ENCODE measurements at regions not wholly inside any gene's neighbourhood (a gene's known extent, or its start where the extent isn't known, plus 50 kb on each side); places are given as distances from the start of the nearest gene placed in this dataset.

DNA sequence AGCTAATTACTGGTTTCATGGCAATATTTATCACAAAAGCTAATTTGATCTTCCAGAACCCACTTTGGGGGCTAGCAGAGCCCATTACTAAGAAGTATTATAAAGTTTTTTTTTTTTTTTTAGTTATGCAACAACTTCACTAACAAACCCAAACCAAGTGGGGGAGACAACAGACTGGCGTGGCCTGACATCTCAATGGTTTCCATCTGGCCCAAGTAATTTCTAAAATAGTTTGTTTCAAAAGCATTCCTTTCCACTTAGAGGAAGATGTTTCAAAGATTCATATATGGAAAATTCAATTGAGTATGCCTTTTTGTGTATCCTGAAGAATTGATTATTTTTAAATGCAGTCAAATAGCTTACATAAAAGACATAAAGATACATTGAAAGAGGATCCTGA, 367.1 kb downstream of the HRH4 start:
- Histone ChIP-seq H3K4me1 (ENCODE audit: insufficient read depth, low read length) (peaks cover 32% of the 10 kb centered on the region; the same call in 1 of the 2 replicates), H3K36me3 (ENCODE audit: insufficient read depth, low read depth, low read length) (no peaks in the 10 kb centered on the region), H3K4me3 (ENCODE audit: low read length) (no peak overlapping the region), H3K27me3 (ENCODE audit: insufficient read depth, low read length) (no peaks in the 10 kb centered on the region), H3K9me3 (ENCODE audit: insufficient read depth, low read depth, low read length) (no peaks in the 10 kb centered on the region), H3K27ac (ENCODE audit: low read length) (no peak overlapping the region), H3K9ac (ENCODE audit: low read depth, low read length) (peak overlapping the region; percentile 54; the same call in 1 of the 2 replicates)

DNA sequence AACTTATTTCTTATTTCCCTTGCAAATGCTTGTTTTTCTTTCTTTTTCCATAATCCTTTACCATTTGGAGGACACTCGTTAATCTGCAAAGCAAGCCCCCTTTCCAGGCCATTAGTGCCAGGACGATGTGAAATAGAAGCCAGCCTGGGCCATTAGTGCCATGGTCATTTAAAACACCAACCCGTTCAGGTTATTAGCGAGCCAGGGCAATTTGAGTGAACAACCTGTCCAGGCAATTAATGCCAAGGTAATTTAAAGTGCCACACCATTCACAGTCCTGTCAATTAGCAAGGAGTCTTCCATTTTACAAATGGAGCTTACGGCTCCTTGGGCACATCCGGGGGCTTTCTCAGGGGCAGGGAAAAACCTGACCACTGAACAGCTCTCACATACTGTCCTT, 370.6 kb downstream of the HRH4 start:
- Histone ChIP-seq H3K4me1 (ENCODE audit: insufficient read depth, low read length) (peaks cover 26% of the 10 kb centered on the region; the same call in 1 of the 2 replicates), H3K4me3 (ENCODE audit: low read length) (no peak overlapping the region), H3K27ac (ENCODE audit: low read length) (no peak overlapping the region), H3K9ac (ENCODE audit: low read depth, low read length) (no peak overlapping the region), H3K27me3 (ENCODE audit: insufficient read depth, low read length) (no peaks in the 10 kb centered on the region), H3K9me3 (ENCODE audit: insufficient read depth, low read depth, low read length) (no peaks in the 10 kb centered on the region), H3K36me3 (ENCODE audit: insufficient read depth, low read depth, low read length) (no peaks in the 10 kb centered on the region)

DNA sequence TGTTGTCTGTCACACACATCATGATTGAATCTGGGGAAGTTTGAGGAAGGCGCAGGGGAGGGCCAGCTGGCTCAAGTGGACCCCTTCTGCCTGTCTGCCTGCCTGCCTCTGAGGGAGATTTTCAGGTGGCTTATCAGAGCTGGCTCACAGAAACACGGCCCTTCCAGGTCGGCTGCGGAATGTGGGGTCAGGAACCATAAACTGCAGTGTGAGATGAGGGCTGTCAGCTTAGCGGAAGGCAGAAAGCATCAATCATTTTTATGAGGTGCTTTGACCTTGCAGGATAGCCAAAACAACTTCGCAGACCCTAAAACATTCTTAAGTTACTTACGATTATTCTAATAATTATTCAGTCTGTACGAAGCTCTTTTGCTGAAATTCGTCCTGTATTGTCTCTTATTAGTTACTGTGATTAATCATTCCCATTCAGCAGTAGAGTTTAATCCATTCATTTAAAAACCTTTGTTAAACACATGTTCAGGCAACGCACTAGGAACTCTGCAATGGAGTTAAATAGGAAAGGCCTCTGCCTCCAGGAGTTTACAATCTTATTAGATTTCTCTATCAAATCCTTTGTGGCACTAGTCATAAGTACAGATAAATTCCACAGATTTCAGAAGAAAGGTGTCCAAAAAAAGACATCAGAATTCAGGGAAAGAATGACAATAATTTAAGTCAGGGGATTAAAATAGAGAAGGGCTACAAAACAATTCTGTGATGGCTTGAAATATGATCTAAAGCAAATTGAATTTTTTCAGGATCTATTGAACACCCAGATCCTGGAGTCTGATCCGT, 371.6 kb downstream of the HRH4 start:
- H3K4me3 ChIP-seq (ENCODE audit: low read length), result no peak overlapping the region
- peaks cover 18% of the 10 kb centered on the region; the same call in 1 of the 2 replicates for H3K4me1 ChIP-seq (ENCODE audit: insufficient read depth, low read length)
- H3K36me3 ChIP-seq (ENCODE audit: insufficient read depth, low read depth, low read length), result no peaks in the 10 kb centered on the region
- H3K27ac ChIP-seq (ENCODE audit: low read length), result no peak overlapping the region
- H3K9me3 ChIP-seq (ENCODE audit: insufficient read depth, low read depth, low read length), result no peaks in the 10 kb centered on the region
- H3K9ac ChIP-seq (ENCODE audit: low read depth, low read length), result no peak overlapping the region
- H3K27me3 ChIP-seq (ENCODE audit: insufficient read depth, low read length), result no peaks in the 10 kb centered on the region

DNA sequence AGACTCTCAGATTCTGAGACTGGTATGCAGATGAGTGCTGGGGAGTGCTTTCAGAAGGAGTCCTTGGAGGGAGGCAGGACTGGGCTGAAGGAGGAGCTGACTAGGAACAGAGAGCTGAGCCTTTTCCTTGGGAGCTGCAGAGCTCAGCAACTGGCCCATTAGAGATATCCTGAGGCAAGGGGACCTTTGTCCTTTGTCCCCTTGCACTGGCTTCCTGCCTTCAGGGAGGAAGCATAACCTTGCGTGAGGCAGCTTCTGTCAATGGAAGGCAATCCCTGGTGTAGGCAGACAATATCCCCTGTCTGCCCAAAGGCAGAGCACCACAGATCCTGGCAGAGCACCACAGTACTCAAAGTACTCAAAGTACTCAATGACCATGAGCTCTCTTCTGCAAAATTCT, 375.3 kb downstream of the HRH4 start:
- Histone ChIP-seq H3K4me3 (ENCODE audit: low read length) (no peak overlapping the region), H3K36me3 (ENCODE audit: insufficient read depth, low read depth, low read length) (no peaks in the 10 kb centered on the region), H3K27ac (ENCODE audit: low read length) (no peak overlapping the region), H3K9ac (ENCODE audit: low read depth, low read length) (no peak overlapping the region), H3K9me3 (ENCODE audit: insufficient read depth, low read depth, low read length) (no peaks in the 10 kb centered on the region), H3K4me1 (ENCODE audit: insufficient read depth, low read length) (peaks cover 2% of the 10 kb centered on the region; the same call in 1 of the 2 replicates), H3K27me3 (ENCODE audit: insufficient read depth, low read length) (no peaks in the 10 kb centered on the region)

- no peak overlapping the region for H3K9ac ChIP-seq (ENCODE audit: low read depth, low read length)
- no peak overlapping the region for H3K27ac ChIP-seq (ENCODE audit: low read length)
- H3K9me3 ChIP-seq (ENCODE audit: insufficient read depth, low read depth, low read length), result no peaks in the 10 kb centered on the region
- no peaks in the 10 kb centered on the region for H3K27me3 ChIP-seq (ENCODE audit: insufficient read depth, low read length)
- peaks cover 2% of the 10 kb centered on the region; the same call in 1 of the 2 replicates for H3K4me1 ChIP-seq (ENCODE audit: insufficient read depth, low read length)
- H3K4me3 ChIP-seq (ENCODE audit: low read length), result no peak overlapping the region
- no peaks in the 10 kb centered on the region for H3K36me3 ChIP-seq (ENCODE audit: insufficient read depth, low read depth, low read length)
These were observed 376.6 kb downstream of the HRH4 start for GRCh38 chr18:24837066-24837465.

DNA sequence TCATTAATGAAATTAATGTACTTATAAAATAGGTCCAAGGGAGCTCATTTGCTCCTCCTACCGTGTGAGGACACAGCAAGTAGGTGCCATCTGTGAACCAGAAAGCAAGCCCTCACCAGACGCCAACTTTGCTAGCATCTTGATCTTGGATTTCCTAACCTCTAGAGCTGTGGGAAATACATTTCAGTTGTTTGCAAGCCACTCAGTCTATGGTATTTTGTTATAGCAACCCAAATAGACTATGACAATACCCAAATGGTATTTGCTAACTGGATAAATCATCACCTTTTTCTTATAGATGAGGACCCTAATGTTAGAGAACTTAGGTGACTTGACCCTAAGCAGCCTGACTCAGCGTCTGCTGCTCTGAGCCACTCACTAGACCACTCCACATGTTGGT, 379.6 kb downstream of the HRH4 start:
- no peak overlapping the region for H3K27ac ChIP-seq (ENCODE audit: low read length)
- no peaks in the 10 kb centered on the region for H3K4me1 ChIP-seq (ENCODE audit: insufficient read depth, low read length)
- no peaks in the 10 kb centered on the region for H3K9me3 ChIP-seq (ENCODE audit: insufficient read depth, low read depth, low read length)
- no peak overlapping the region for H3K4me3 ChIP-seq (ENCODE audit: low read length)
- H3K36me3 ChIP-seq (ENCODE audit: insufficient read depth, low read depth, low read length), result no peaks in the 10 kb centered on the region
- no peaks in the 10 kb centered on the region for H3K27me3 ChIP-seq (ENCODE audit: insufficient read depth, low read length)
- H3K9ac ChIP-seq (ENCODE audit: low read depth, low read length), result no peak overlapping the region

DNA sequence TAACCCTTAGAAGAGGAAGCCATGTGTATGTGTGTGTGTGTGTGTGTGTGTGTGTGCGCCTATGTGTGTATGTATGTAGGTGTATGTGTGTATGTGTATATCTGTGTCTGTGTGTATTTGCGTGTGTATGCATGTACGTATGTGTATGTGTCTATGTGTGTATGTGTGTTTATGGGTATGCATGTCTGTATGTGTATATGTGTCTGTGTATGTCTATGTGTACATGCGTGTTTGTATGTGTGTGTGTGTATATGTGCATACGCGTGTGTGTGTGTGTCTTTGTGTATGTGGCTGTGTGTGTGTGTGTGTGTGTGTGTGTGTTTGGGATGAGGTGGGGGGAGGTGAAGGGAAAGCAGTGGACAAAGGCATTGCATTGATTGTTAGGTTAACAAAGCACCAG, 380.2 kb downstream of the HRH4 start:
- Histone ChIP-seq H3K36me3 (ENCODE audit: insufficient read depth, low read depth, low read length) (no peaks in the 10 kb centered on the region), H3K4me1 (ENCODE audit: insufficient read depth, low read length) (no peaks in the 10 kb centered on the region), H3K9me3 (ENCODE audit: insufficient read depth, low read depth, low read length) (no peaks in the 10 kb centered on the region), H3K9ac (ENCODE audit: low read depth, low read length) (no peak overlapping the region), H3K27ac (ENCODE audit: low read length) (no peak overlapping the region), H3K4me3 (ENCODE audit: low read length) (no peak overlapping the region), H3K27me3 (ENCODE audit: insufficient read depth, low read length) (no peaks in the 10 kb centered on the region)

- Histone ChIP-seq H3K9me3 (ENCODE audit: insufficient read depth, low read depth, low read length) (no peaks in the 10 kb centered on the region), H3K4me1 (ENCODE audit: insufficient read depth, low read length) (no peaks in the 10 kb centered on the region), H3K4me3 (ENCODE audit: low read length) (no peak overlapping the region), H3K27ac (ENCODE audit: low read length) (no peak overlapping the region), H3K27me3 (ENCODE audit: insufficient read depth, low read length) (no peaks in the 10 kb centered on the region), H3K36me3 (ENCODE audit: insufficient read depth, low read depth, low read length) (no peaks in the 10 kb centered on the region), H3K9ac (ENCODE audit: low read depth, low read length) (no peak overlapping the region)
These were observed 381.1 kb downstream of the HRH4 start for GRCh38 chr18:24841536-24841935.

- Histone ChIP-seq H3K27ac (ENCODE audit: low read length) (no peak overlapping the region), H3K4me1 (ENCODE audit: insufficient read depth, low read length) (no peaks in the 10 kb centered on the region), H3K9me3 (ENCODE audit: insufficient read depth, low read depth, low read length) (no peaks in the 10 kb centered on the region), H3K4me3 (ENCODE audit: low read length) (no peak overlapping the region), H3K36me3 (ENCODE audit: insufficient read depth, low read depth, low read length) (no peaks in the 10 kb centered on the region), H3K9ac (ENCODE audit: low read depth, low read length) (no peak overlapping the region), H3K27me3 (ENCODE audit: insufficient read depth, low read length) (no peaks in the 10 kb centered on the region)
These were observed 382.7 kb downstream of the HRH4 start for GRCh38 chr18:24843123-24843522.

DNA sequence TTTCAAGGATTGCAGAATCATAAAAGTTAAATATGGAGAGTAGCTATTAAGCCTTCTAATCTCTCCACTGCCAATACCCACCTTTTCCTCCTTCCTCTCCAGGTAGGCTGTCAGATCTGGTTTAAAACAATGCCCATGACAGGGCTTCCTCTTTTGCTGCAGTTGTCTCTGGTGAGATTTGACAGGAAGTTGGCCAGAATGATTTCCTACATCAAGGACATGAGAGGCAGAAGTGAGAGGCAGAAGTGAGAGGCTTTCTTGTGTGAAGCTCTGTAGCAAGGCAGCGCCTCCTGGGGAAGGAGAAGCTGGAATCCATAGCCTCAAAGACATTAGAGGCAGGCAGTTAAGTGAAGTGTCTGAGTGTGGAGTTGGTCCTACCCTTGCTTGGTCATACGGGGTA, 385.7 kb downstream of the HRH4 start:
- Histone ChIP-seq H3K27me3 (ENCODE audit: insufficient read depth, low read length) (no peaks in the 10 kb centered on the region), H3K4me1 (ENCODE audit: insufficient read depth, low read length) (no peaks in the 10 kb centered on the region)

DNA sequence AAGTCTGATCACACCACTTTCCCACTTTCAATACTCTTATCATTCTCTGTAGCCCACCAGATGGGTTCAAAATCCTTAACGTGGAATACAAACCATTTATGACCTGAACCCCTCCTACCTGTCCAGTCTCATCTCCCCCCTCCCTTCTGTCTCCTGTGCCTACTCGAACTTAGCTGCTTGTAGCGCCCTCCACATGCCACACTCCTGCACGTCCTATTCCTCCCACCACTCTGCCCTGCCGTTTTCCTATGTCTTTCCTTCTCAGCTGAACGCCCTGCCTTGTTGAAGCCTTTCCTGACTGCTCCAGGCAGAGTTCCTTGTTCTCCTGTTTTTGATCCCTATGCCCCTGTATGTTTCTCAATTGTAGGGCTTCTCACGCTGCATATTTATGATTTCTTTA, 390.1 kb downstream of the HRH4 start:
- Histone ChIP-seq H3K9ac (ENCODE audit: low read depth, low read length) (no peak overlapping the region), H3K36me3 (ENCODE audit: insufficient read depth, low read depth, low read length) (no peaks in the 10 kb centered on the region), H3K4me3 (ENCODE audit: low read length) (no peak overlapping the region), H3K9me3 (ENCODE audit: insufficient read depth, low read depth, low read length) (no peaks in the 10 kb centered on the region), H3K27ac (ENCODE audit: low read length) (no peak overlapping the region), H3K4me1 (ENCODE audit: insufficient read depth, low read length) (peaks cover 8% of the 10 kb centered on the region; the same call in 1 of the 2 replicates), H3K27me3 (ENCODE audit: insufficient read depth, low read length) (no peaks in the 10 kb centered on the region)

More for the DNA sequence above, 385.7 kb downstream of the HRH4 start:
- Histone ChIP-seq H3K9ac (ENCODE audit: low read depth, low read length) (no peak overlapping the region), H3K27ac (ENCODE audit: low read length) (no peak overlapping the region), H3K4me3 (ENCODE audit: low read length) (no peak overlapping the region), H3K36me3 (ENCODE audit: insufficient read depth, low read depth, low read length) (no peaks in the 10 kb centered on the region), H3K9me3 (ENCODE audit: insufficient read depth, low read depth, low read length) (no peaks in the 10 kb centered on the region)

DNA sequence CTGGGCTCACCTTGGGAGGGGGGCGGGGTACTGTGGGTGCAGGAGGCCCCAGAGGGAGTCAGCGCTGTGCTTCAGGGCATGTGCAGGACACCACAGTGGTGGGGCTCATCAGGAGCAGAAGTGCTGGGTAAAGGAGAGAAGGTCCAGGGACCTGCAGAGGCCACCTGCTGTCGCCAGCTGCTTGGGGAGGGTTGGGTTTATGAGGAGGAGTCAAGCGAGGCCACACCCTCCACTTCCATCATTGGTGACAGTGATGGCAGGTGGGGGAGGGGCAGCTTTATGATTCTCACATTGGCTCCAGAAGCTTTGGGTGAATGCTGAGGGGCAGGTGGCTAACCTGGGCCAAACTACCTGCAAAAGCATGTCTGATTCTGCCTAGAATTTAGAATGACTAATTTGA, 392.6 kb downstream of the HRH4 start:
- no peak overlapping the region for H3K27ac ChIP-seq (ENCODE audit: low read length)
- no peak overlapping the region for H3K4me3 ChIP-seq (ENCODE audit: low read length)
- H3K9me3 ChIP-seq (ENCODE audit: insufficient read depth, low read depth, low read length), result no peaks in the 10 kb centered on the region
- no peaks in the 10 kb centered on the region for H3K27me3 ChIP-seq (ENCODE audit: insufficient read depth, low read length)
- no peak overlapping the region for H3K9ac ChIP-seq (ENCODE audit: low read depth, low read length)
- H3K4me1 ChIP-seq (ENCODE audit: insufficient read depth, low read length), result peaks cover 8% of the 10 kb centered on the region; the same call in 1 of the 2 replicates
- no peaks in the 10 kb centered on the region for H3K36me3 ChIP-seq (ENCODE audit: insufficient read depth, low read depth, low read length)

Data from iPS-20b (cell line).